Kasumi-1 (cell line): ENCODE measurements at regions not wholly inside any gene's neighbourhood (a gene's known extent, or its start where the extent isn't known, plus 50 kb on each side); places are given as distances from the start of the nearest gene placed in this dataset.

ENCODE experiments used
- DNase-seq, 2 experiments: peaks; one replicate each; lab custom pipeline; 2025; lab: John Stamatoyannopoulos, UW

GRCh38 chr6:105907991-105908390 lies 178.1 kb upstream of the PRDM1 start:
- peak in 1 of 2 experiments; percentile 4 for DNase-seq

GRCh38 chr6:105907301-105907700 lies 178.8 kb upstream of the PRDM1 start:
- DNase-seq: peak; percentile 13 to 41

GRCh38 chr6:105902401-105903031 lies 183.6 kb upstream of the PRDM1 start:
- DNase-seq: no peak

- DNase-seq: no peak
These were observed 184.6 kb upstream of the PRDM1 start for GRCh38 chr6:105901583-105901982.

- DNase-seq: no peak
These were observed 185.8 kb upstream of the PRDM1 start for GRCh38 chr6:105900125-105900937.

- DNase-seq: no peak
These were observed 187.8 kb upstream of the PRDM1 start for GRCh38 chr6:105898286-105898685.

- DNase-seq: no peak
These were observed 189.0 kb upstream of the PRDM1 start for GRCh38 chr6:105897131-105897530.

- no peak for DNase-seq
These were observed 189.4 kb upstream of the PRDM1 start for GRCh38 chr6:105896821-105897095.

- no peak for DNase-seq
These were observed 189.9 kb upstream of the PRDM1 start for GRCh38 chr6:105896052-105896820.

- DNase-seq: no peak
These were observed 191.6 kb upstream of the PRDM1 start for GRCh38 chr6:105894556-105894955.

GRCh38 chr6:105893741-105894140 lies 192.4 kb upstream of the PRDM1 start:
- DNase-seq: no peak

- peak; percentile 85 to 89 for DNase-seq
These were observed 193.4 kb upstream of the PRDM1 start for GRCh38 chr6:105892577-105893262.

GRCh38 chr6:105890521-105891244 lies 195.5 kb upstream of the PRDM1 start:
- no peak for DNase-seq

GRCh38 chr6:105889902-105890301 lies 196.2 kb upstream of the PRDM1 start:
- no peak for DNase-seq

- no peak for DNase-seq
These were observed 199.2 kb upstream of the PRDM1 start for GRCh38 chr6:105886814-105887544.

- DNase-seq: peak in 1 of 2 experiments; percentile 12
These were observed 199.9 kb upstream of the PRDM1 start for GRCh38 chr6:105886066-105886813.

GRCh38 chr6:105884426-105884825 lies 201.7 kb upstream of the PRDM1 start:
- no peak for DNase-seq

- peak; percentile 7 to 8 for DNase-seq
These were observed 202.1 kb upstream of the PRDM1 start for GRCh38 chr6:105884011-105884410.

- DNase-seq: no peak
These were observed 203.3 kb upstream of the PRDM1 start for GRCh38 chr6:105882828-105883227.

- no peak for DNase-seq
These were observed 203.9 kb upstream of the PRDM1 start for GRCh38 chr6:105882121-105882803.
